ENCODE measurements at regions not wholly inside any gene's neighbourhood (a gene's known extent, or its start where the extent isn't known, plus 50 kb on each side); places are given as distances from the start of the nearest gene placed in this dataset.
"Not testable (repeated sequence)": the region's sequence is repeated elsewhere in the genome, so short reads cannot be mapped to it uniquely, and the experiment has no call there.

DNA sequence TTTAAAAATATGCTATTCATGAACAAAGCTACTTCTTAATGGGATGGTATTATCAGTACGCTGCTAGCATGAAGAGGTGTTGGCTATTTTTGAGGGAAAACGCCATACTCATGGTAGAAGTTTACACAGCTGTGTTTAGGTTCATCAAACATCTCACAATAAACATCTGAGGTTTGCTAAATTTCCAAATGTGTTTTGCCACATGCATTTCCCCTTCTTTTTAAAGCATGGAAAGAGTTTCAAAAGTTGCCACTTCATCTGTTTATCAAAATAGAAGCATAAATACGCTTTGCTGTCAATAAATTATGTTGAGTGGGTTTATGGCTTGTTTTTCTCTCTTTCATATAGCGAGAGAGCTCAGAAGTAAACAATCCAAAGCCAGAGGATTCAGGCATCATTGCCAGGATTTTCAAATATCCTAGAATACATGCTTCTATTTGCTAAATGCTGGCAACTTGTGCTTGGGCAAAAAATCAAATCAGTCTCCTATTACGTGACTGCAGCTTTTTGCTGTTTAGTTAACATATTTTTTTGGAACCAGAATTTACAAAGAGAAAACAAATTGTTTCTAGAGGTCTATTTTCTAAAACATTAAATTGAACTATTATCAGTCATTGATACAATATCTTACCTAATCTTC lies 1919.9 kb upstream of the LRRTM1 start:
- H3K9me3 ChIP-seq = peaks cover 0 to 7% of the 10 kb centered on the region in 2 donors
- no peaks in the 10 kb centered on the region for H3K27me3 ChIP-seq
- H3K27ac ChIP-seq = no peak overlapping the region
- DNase-seq (ENCODE audit: low spot score in 2 of 2) = no peak
- no peak overlapping the region for H3K4me3 ChIP-seq
- intact Hi-C loops (cut with DNase I; ENCODE audit: low total_unique reads) = no loop called here
- no peaks in the 10 kb centered on the region for H3K36me3 ChIP-seq
- TF ChIP-seq POLR2AphosphoS5 (IDR thresholded peaks at IDR 0.05) (no peak), CTCF (IDR thresholded peaks at IDR 0.05) (no peak), POLR2A (IDR thresholded peaks at IDR 0.05) (no peak)
- H3K4me1 ChIP-seq = no peaks in the 10 kb centered on the region

- TF ChIP-seq CTCF (IDR thresholded peaks at IDR 0.05) = no peak
- TF ChIP-seq POLR2AphosphoS5 (IDR thresholded peaks at IDR 0.05) = no peak
- no peak for TF ChIP-seq POLR2A (IDR thresholded peaks at IDR 0.05)
- intact Hi-C loops (cut with DNase I; ENCODE audit: low total_unique reads) = no loop called here
- DNase-seq (ENCODE audit: low spot score in 2 of 2) = no peak
- no peaks in the 10 kb centered on the region for H3K36me3 ChIP-seq
- no peaks in the 10 kb centered on the region for H3K4me1 ChIP-seq
- no peaks in the 10 kb centered on the region for H3K9me3 ChIP-seq
- no peak overlapping the region for H3K27ac ChIP-seq
- no peaks in the 10 kb centered on the region for H3K27me3 ChIP-seq
- H3K4me3 ChIP-seq = no peak overlapping the region
Observed at GRCh38 chr2:82215212-82215611, 1910.7 kb upstream of the LRRTM1 start.

- no peak for DNase-seq (ENCODE audit: low spot score in 2 of 2)
- H3K4me1 ChIP-seq = no peaks in the 10 kb centered on the region
- TF ChIP-seq POLR2A (IDR thresholded peaks at IDR 0.05) (no peak), POLR2AphosphoS5 (IDR thresholded peaks at IDR 0.05) (no peak)
- H3K36me3 ChIP-seq = no peaks in the 10 kb centered on the region
- no peaks in the 10 kb centered on the region for H3K9me3 ChIP-seq
- H3K27ac ChIP-seq = no peak overlapping the region
- intact Hi-C loops (cut with DNase I; ENCODE audit: low total_unique reads) = no loop called here
- H3K4me3 ChIP-seq = no peak overlapping the region
- no peaks in the 10 kb centered on the region for H3K27me3 ChIP-seq
Observed at GRCh38 chr2:82199493-82199852, 1894.9 kb upstream of the LRRTM1 start.

GRCh38 chr2:82198809-82199492 lies 1894.4 kb upstream of the LRRTM1 start:
- TF ChIP-seq POLR2A (IDR thresholded peaks at IDR 0.05) = no peak
- no peak for TF ChIP-seq CTCF (IDR thresholded peaks at IDR 0.05)
- TF ChIP-seq POLR2AphosphoS5 (IDR thresholded peaks at IDR 0.05) = no peak
- no peak overlapping the region for H3K4me3 ChIP-seq
- no peak for DNase-seq (ENCODE audit: low spot score in 2 of 2)
- H3K27me3 ChIP-seq = no peaks in the 10 kb centered on the region
- H3K4me1 ChIP-seq = no peaks in the 10 kb centered on the region
- no peak overlapping the region for H3K27ac ChIP-seq
- H3K9me3 ChIP-seq = no peaks in the 10 kb centered on the region
- intact Hi-C loops (cut with DNase I; ENCODE audit: low total_unique reads) = no loop called here
- no peaks in the 10 kb centered on the region for H3K36me3 ChIP-seq

DNA sequence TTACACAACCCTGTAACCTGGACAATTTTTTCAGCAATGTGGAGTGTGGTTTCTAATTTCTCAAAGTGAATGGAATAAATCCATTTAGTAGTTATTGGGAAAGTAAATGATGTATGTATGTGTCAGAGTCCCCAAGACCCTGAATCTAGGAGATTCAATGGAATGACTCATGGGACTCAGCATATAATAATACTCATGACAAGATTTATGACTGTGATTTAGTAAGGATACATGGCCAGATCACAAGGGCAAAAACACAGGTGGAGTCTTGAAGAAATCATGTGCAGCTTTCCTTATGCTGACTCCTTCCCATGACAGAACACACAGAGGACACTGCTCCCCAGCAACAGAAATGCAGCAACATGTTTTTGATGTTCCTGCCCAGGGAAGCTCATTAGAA lies 1877.7 kb upstream of the LRRTM1 start:
- no peaks in the 10 kb centered on the region for H3K9me3 ChIP-seq
- H3K27ac ChIP-seq = no peak overlapping the region
- no peak for DNase-seq (ENCODE audit: low spot score in 2 of 2)
- TF ChIP-seq POLR2A (IDR thresholded peaks at IDR 0.05) (no peak), CTCF (IDR thresholded peaks at IDR 0.05) (no peak), POLR2AphosphoS5 (IDR thresholded peaks at IDR 0.05) (no peak)
- no peaks in the 10 kb centered on the region for H3K4me1 ChIP-seq
- no peaks in the 10 kb centered on the region for H3K27me3 ChIP-seq
- H3K4me3 ChIP-seq = no peak overlapping the region
- intact Hi-C loops (cut with DNase I; ENCODE audit: low total_unique reads) = no loop called here
- H3K36me3 ChIP-seq = no peaks in the 10 kb centered on the region

GRCh38 chr2:82175210-82175609 lies 1870.7 kb upstream of the LRRTM1 start:
- intact Hi-C loops (cut with DNase I; ENCODE audit: low total_unique reads); H3K9me3 ChIP-seq; H3K27me3 ChIP-seq; DNase-seq (ENCODE audit: low spot score in 2 of 2); H3K4me3 ChIP-seq; H3K4me1 ChIP-seq; H3K36me3 ChIP-seq; H3K27ac ChIP-seq: not testable (repeated sequence)

Measured in breast epithelium (tissue), 4 donors.